Astrocyte (in vitro differentiated cells and primary cell): ENCODE measurements at regions not wholly inside any gene's neighbourhood (a gene's known extent, or its start where the extent isn't known, plus 50 kb on each side); places are given as distances from the start of the nearest gene placed in this dataset.
"Not testable (repeated sequence)": the region's sequence is repeated elsewhere in the genome, so short reads cannot be mapped to it uniquely, and the experiment has no call there.

Experiments used
- DNase-seq: peaks from one replicate; pipeline ENCODE4 v3.0.0-alpha.2; 2010; ENCODE audit warnings: low read depth
- FAIRE-seq: peaks from 2 replicates; lab custom pipeline; 2011; peaks lifted over from hg19 to GRCh38; lab: Jason Lieb, UNC
- H2AFZ ChIP-seq: 2 replicates; pipeline ENCODE4 v1.6.0; 2012; ENCODE audit warnings: low read depth, low read length, inconsistent platforms
- H3K27ac ChIP-seq: 2 replicates; pipeline ENCODE4 v1.5.1; 2011; ENCODE audit warnings: low read depth, low read length, inconsistent platforms
- H3K27me3 ChIP-seq: 2 replicates; pipeline ENCODE4 v1.6.0; 2011; ENCODE audit warnings: low read length, inconsistent platforms; ENCODE audit not compliant: insufficient read depth
- H3K36me3 ChIP-seq: 2 replicates; pipeline ENCODE4 v1.5.1; 2011; ENCODE audit warnings: low read length, inconsistent platforms; ENCODE audit not compliant: insufficient read depth
- H3K4me1 ChIP-seq: 2 replicates; pipeline ENCODE4 v1.5.1; 2011; ENCODE audit warnings: low read length, inconsistent platforms; ENCODE audit not compliant: insufficient read depth
- H3K4me2 ChIP-seq: 2 replicates; pipeline ENCODE4 v1.6.0; 2012; ENCODE audit warnings: low read length, inconsistent platforms
- H3K4me3 ChIP-seq: 2 replicates; pipeline ENCODE4 v1.5.1; 2011; ENCODE audit warnings: low read depth, mild to moderate bottlenecking, low read length, inconsistent platforms; ENCODE audit not compliant: insufficient read depth
- H3K79me2 ChIP-seq: 2 replicates; pipeline ENCODE4 v1.6.0; 2012; ENCODE audit warnings: mild to moderate bottlenecking, low read length, inconsistent platforms; ENCODE audit not compliant: insufficient read depth
- H3K9ac ChIP-seq: 2 replicates; pipeline ENCODE4 v1.6.0; 2012; ENCODE audit warnings: mild to moderate bottlenecking, low read length, inconsistent platforms
- H3K9me3 ChIP-seq: 2 replicates; pipeline ENCODE4 v1.5.1; 2012; ENCODE audit warnings: low read depth, mild to moderate bottlenecking, low read length, inconsistent platforms; ENCODE audit not compliant: insufficient read depth
- H4K20me1 ChIP-seq: 2 replicates; pipeline ENCODE4 v1.6.0; 2012; ENCODE audit warnings: low read length, inconsistent platforms; ENCODE audit not compliant: insufficient read depth
- H3K27ac Mint-ChIP-seq: one replicate; pipeline ENCODE4 v1.8.0; 2021; ENCODE audit warnings: mild to moderate bottlenecking, mixed read lengths; ENCODE audit not compliant: unreplicated experiment
- H3K27me3 Mint-ChIP-seq: one replicate; pipeline ENCODE4 v1.8.0; 2021; ENCODE audit warnings: low read depth, mixed read lengths; ENCODE audit not compliant: unreplicated experiment
- H3K36me3 Mint-ChIP-seq: one replicate; pipeline ENCODE4 v1.8.0; 2021; ENCODE audit warnings: low read depth, mixed read lengths; ENCODE audit not compliant: unreplicated experiment
- H3K4me1 Mint-ChIP-seq: one replicate; pipeline ENCODE4 v1.8.0; 2021; ENCODE audit warnings: low read depth, mixed read lengths; ENCODE audit not compliant: unreplicated experiment
- H3K4me3 Mint-ChIP-seq: one replicate; pipeline ENCODE4 v1.8.0; 2021; ENCODE audit warnings: mild to moderate bottlenecking, moderate library complexity, mixed read lengths; ENCODE audit not compliant: unreplicated experiment
- H3K9me3 Mint-ChIP-seq: one replicate; pipeline ENCODE4 v1.8.0; 2021; ENCODE audit warnings: mild to moderate bottlenecking, mixed read lengths; ENCODE audit not compliant: unreplicated experiment
- EZH2 ChIP-seq: IDR thresholded peaks from 2 replicates; pipeline ENCODE4 v1.6.1; 2012; ENCODE audit warnings: mild to moderate bottlenecking, low read length, inconsistent platforms; ENCODE audit not compliant: insufficient read depth
- TF ChIP-seq, protein P1 (sequence below): IDR thresholded peaks from 2 replicates; pipeline ENCODE4 v1.5.1; 2011; ENCODE audit warnings: low read depth, mild to moderate bottlenecking, inconsistent platforms, low read length, moderate library complexity; ENCODE audit not compliant: insufficient read depth

DNA sequence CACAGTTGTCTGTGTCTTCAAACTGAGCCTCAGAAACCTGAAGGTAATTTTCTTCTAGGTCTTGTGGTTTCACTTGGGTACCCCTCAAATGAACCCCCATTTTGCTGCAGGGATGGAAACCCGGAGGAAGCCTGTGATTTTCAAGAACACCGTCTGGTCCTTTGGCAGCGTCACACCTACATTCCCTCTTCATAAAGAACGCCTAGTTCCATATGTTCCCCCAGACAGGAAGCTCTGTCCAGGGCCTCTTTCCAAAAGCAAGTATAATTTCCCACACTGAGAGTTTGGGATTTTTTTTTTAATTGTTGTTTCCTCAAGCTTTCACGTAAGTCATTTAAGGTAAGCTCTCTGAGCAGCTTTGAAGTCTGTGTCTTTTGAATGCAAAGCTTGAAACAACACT, 515.0 kb downstream of the TMEM114 start:
- no peaks in the 10 kb centered on the region for H3K9me3 ChIP-seq
- no peak overlapping the region for H3K27ac ChIP-seq
- Mint-ChIP-seq H3K9me3 (no peaks in the 10 kb centered on the region), H3K27ac (no peak overlapping the region), H3K4me3 (no peak overlapping the region), H3K36me3 (no peaks in the 10 kb centered on the region), H3K27me3 (peaks cover 6% of the 10 kb centered on the region), H3K4me1 (no peaks in the 10 kb centered on the region)
- H3K4me1 ChIP-seq, result no peaks in the 10 kb centered on the region
- H3K79me2 ChIP-seq, result no peaks in the 10 kb centered on the region
- TF ChIP-seq EZH2, result no peak
- TF ChIP-seq, protein P1, sequence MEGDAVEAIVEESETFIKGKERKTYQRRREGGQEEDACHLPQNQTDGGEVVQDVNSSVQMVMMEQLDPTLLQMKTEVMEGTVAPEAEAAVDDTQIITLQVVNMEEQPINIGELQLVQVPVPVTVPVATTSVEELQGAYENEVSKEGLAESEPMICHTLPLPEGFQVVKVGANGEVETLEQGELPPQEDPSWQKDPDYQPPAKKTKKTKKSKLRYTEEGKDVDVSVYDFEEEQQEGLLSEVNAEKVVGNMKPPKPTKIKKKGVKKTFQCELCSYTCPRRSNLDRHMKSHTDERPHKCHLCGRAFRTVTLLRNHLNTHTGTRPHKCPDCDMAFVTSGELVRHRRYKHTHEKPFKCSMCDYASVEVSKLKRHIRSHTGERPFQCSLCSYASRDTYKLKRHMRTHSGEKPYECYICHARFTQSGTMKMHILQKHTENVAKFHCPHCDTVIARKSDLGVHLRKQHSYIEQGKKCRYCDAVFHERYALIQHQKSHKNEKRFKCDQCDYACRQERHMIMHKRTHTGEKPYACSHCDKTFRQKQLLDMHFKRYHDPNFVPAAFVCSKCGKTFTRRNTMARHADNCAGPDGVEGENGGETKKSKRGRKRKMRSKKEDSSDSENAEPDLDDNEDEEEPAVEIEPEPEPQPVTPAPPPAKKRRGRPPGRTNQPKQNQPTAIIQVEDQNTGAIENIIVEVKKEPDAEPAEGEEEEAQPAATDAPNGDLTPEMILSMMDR, result no peak
- no peak for FAIRE-seq
- H3K9ac ChIP-seq, result no peak overlapping the region
- DNase-seq, result no peak
- no peaks in the 10 kb centered on the region for H4K20me1 ChIP-seq
- no peaks in the 10 kb centered on the region for H3K27me3 ChIP-seq
- no peaks in the 10 kb centered on the region for H3K36me3 ChIP-seq
- H3K4me2 ChIP-seq, result no peak overlapping the region
- H2AFZ ChIP-seq, result no peak overlapping the region
- H3K4me3 ChIP-seq, result no peak overlapping the region

DNA sequence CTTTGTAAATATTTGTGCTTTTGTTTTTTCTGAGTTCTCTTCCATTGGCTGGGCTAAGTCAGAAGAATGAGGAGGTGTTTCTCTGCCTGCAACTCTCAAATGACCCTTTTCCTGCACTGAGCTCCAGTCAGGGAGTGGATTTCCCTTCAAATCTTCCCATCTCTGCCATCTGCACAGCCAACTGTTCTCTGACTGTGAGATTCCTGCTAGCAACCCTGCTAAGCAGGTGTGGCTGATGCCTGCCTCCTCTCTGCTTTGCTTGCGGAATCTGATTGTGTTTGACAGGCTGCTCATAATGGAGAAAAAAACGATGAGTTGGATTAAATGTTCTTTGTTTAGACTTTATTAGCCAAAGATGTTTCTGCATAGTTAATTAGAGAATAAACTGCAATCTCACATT, 519.8 kb downstream of the TMEM114 start:
- H2AFZ ChIP-seq, result no peak overlapping the region
- H3K9me3 ChIP-seq, result no peaks in the 10 kb centered on the region
- Mint-ChIP-seq H3K36me3 (no peaks in the 10 kb centered on the region), H3K9me3 (peaks cover 2% of the 10 kb centered on the region), H3K4me1 (no peaks in the 10 kb centered on the region), H3K27me3 (peaks cover 8% of the 10 kb centered on the region), H3K4me3 (no peak overlapping the region), H3K27ac (no peak overlapping the region)
- FAIRE-seq (no peak), DNase-seq (no peak)
- H3K27me3 ChIP-seq, result no peaks in the 10 kb centered on the region
- no peaks in the 10 kb centered on the region for H3K79me2 ChIP-seq
- H3K4me1 ChIP-seq, result no peaks in the 10 kb centered on the region
- no peak for TF ChIP-seq EZH2
- TF ChIP-seq, protein P1, result no peak
- no peak overlapping the region for H3K4me2 ChIP-seq
- H3K9ac ChIP-seq, result no peak overlapping the region
- no peak overlapping the region for H3K4me3 ChIP-seq
- no peaks in the 10 kb centered on the region for H3K36me3 ChIP-seq
- H4K20me1 ChIP-seq, result no peaks in the 10 kb centered on the region
- H3K27ac ChIP-seq, result no peak overlapping the region

DNA sequence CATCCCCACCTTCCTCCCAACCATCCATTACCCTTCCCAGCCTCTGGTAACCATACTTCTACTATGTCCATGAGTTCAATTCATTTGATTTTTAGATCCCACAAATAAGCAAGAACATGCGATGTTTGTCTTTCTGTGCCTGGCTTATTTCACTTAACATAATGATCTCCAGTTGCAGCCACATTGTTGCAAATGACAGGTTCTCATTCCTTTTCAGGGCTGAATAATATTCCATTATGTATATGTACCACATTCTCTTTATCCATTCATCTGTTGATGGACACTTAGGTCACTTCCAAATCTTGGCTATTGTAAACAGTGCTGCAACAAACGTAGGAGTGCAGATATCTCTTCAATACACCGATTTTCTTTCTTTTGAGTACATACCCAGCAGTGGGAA, 522.1 kb downstream of the TMEM114 start:
- not testable (repeated sequence) for FAIRE-seq, H4K20me1 ChIP-seq, H2AFZ ChIP-seq, DNase-seq, H3K9me3 Mint-ChIP-seq, H3K79me2 ChIP-seq, H3K36me3 Mint-ChIP-seq, H3K9me3 ChIP-seq, H3K4me2 ChIP-seq, H3K4me1 ChIP-seq, H3K27me3 ChIP-seq, H3K27ac Mint-ChIP-seq, H3K4me3 Mint-ChIP-seq, H3K4me3 ChIP-seq, H3K4me1 Mint-ChIP-seq, H3K27ac ChIP-seq, H3K36me3 ChIP-seq, H3K9ac ChIP-seq
- peaks cover 11% of the 10 kb centered on the region for H3K27me3 Mint-ChIP-seq
